Transverse colon (tissue), 4 donors: ENCODE measurements at regions not wholly inside any gene's neighbourhood (a gene's known extent, or its start where the extent isn't known, plus 50 kb on each side); places are given as distances from the start of the nearest gene placed in this dataset.

ENCODE experiments used
- DNase-seq: peaks from one replicate; pipeline ENCODE4 v3.0.0-alpha.2; 2019
- H3K27ac ChIP-seq, 4 donors: fragments of 200-600 bp; sonication (generic); 2 replicates each; pipeline ENCODE4 v1.5.1; 2016 to 2018; ENCODE audit warnings: inconsistent platforms in 4 of 4
- H3K27me3 ChIP-seq: fragments of 200-600 bp; sonication (generic); 2 replicates; pipeline ENCODE4 v1.5.1; 2017; ENCODE audit warnings: inconsistent platforms
- H3K36me3 ChIP-seq, 4 donors: fragments of 200-600 bp; sonication (generic); 2 replicates each; pipeline ENCODE4 v1.5.1; 2017 to 2019; ENCODE audit warnings: inconsistent platforms in 4 of 4
- H3K4me1 ChIP-seq, 4 donors: fragments of 200-600 bp; sonication (generic); 2 replicates each; pipeline ENCODE4 v1.5.1; 2017 to 2020; ENCODE audit warnings: inconsistent platforms in 4 of 4
- H3K4me3 ChIP-seq, 4 donors: fragments of 200-600 bp; sonication (generic); 1 replicate in 1 of 4; 2 replicates in 3 of 4; pipeline versions ENCODE4 v1.5.1 to v1.6.1; 2017 to 2019; ENCODE audit warnings: inconsistent platforms in 4 of 4
- H3K9me3 ChIP-seq, 2 donors: fragments of 200-600 bp; sonication (generic); 2 replicates each; pipeline ENCODE4 v1.5.1; 2017 to 2019; ENCODE audit warnings: inconsistent platforms in 2 of 2
- EP300 ChIP-seq: sonication (generic); formaldehyde crosslinking; IDR thresholded peaks from one replicate; pipeline ENCODE4 v1.6.1; 2017; ENCODE audit warnings: antibody characterized with exemption, low read depth
- POLR2A ChIP-seq: fragments of 450-650 bp; IDR thresholded peaks from one replicate; pipeline ENCODE4 v1.6.1; 2016; ENCODE audit warnings: antibody characterized with exemption, mild to moderate bottlenecking, moderate library complexity
- POLR2AphosphoS5 ChIP-seq, 3 donors: sonication (generic); formaldehyde crosslinking; IDR thresholded peaks; one replicate each; pipeline ENCODE4 v1.6.1; 2016; ENCODE audit warnings: antibody characterized with exemption in 3 of 3
- WGBS, 2 donors: methylation state at CpG; one replicate each; pipeline ENCODE4 v1.1.5; 2018; ENCODE audit warnings: low coverage in 1 of 2; 5-methylcytosine and 5-hydroxymethylcytosine counted together
- in situ Hi-C, 4 donors: fragments of 200-750 bp; cut with MboI; loops; one replicate each; pipeline versions ENCODE4 v1.15.0 to v1.15.1; 2017; ENCODE audit warnings: low sequenced_read_pairs in 3 of 4, low pct_ligation_motif_present in 1 of 4, low pct_unique_long_range_greater_than_20kb in 1 of 4
- intact Hi-C: fragments of 100-400 bp; cut with DNase I; formaldehyde crosslinking; loops from one replicate; pipeline ENCODE4 v1.15.1; 2023; ENCODE audit warnings: low total_unique reads
- TF ChIP-seq, protein P1 (sequence below), 5 experiments: fragments of 200-600 bp in 3 of 5; fragments of 450-650 bp in 2 of 5; sonication (generic) in 3 of 5; IDR thresholded peaks; 1 replicate in 2 of 5; 2 replicates in 3 of 5; pipeline ENCODE4 v1.5.1; 2016 to 2017; ENCODE audit warnings: antibody characterized with exemption in 5 of 5, inconsistent platforms in 3 of 5, mild to moderate bottlenecking in 2 of 5, moderate library complexity in 1 of 5

DNA sequence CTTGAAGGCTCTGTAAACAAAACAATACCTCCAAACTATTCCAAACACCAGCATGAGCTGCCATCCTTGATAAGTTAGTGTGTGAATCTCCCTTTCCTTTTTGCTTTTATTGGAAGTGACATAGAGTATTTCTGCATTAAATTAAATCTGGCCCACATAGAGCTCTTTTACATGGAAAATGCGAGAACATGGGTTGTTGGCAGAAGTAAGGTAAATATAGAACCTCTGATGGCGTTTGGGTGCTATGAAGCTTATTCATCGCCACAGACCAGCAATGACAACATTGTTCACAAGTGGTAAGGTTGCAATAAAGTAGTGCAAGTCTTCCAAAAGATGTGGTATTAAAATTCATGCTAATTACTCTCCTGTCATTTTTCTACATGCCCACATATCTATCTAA is 445.8 kb upstream of the JAG1 start:
- no peak overlapping the region for H3K4me3 ChIP-seq
- TF ChIP-seq EP300 (no peak), POLR2AphosphoS5 (IDR thresholded peaks at IDR 0.05) (no peak), POLR2A (no peak)
- TF ChIP-seq, protein P1, sequence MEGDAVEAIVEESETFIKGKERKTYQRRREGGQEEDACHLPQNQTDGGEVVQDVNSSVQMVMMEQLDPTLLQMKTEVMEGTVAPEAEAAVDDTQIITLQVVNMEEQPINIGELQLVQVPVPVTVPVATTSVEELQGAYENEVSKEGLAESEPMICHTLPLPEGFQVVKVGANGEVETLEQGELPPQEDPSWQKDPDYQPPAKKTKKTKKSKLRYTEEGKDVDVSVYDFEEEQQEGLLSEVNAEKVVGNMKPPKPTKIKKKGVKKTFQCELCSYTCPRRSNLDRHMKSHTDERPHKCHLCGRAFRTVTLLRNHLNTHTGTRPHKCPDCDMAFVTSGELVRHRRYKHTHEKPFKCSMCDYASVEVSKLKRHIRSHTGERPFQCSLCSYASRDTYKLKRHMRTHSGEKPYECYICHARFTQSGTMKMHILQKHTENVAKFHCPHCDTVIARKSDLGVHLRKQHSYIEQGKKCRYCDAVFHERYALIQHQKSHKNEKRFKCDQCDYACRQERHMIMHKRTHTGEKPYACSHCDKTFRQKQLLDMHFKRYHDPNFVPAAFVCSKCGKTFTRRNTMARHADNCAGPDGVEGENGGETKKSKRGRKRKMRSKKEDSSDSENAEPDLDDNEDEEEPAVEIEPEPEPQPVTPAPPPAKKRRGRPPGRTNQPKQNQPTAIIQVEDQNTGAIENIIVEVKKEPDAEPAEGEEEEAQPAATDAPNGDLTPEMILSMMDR (IDR thresholded peaks at IDR 0.05), result no peak
- WGBS, 2 donors, result 82 to 88% methylated on average over 3 of the region's 3 CpGs
- H3K4me1 ChIP-seq, result no peaks in the 10 kb centered on the region
- DNase-seq, result no peak
- in situ Hi-C loops (no loop called here), intact Hi-C loops (no loop called here)
- no peaks in the 10 kb centered on the region for H3K9me3 ChIP-seq
- no peak overlapping the region for H3K27ac ChIP-seq
- H3K36me3 ChIP-seq, result no peaks in the 10 kb centered on the region
- no peaks in the 10 kb centered on the region for H3K27me3 ChIP-seq

DNA sequence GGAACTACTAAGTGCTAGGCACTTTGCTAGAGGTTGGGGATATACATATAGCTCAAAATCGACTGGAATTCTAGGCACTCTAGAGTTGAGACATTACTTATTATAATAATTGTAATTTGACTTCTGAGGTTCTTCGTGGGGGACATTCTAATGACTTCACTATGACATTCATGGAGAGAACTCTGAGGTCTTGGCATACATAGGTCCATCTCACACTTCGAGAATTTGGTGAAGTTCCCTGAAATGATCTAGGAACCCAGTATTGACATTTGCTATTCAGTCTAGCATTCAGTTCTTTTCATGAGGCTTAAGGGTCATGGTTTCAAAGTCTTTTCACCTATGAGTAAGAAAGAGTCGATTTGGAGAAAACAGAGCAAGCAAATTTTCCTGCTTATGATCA is 446.6 kb upstream of the JAG1 start:
- Histone ChIP-seq H3K27me3 (no peaks in the 10 kb centered on the region), H3K4me3 (no peak overlapping the region), H3K27ac (no peak overlapping the region), H3K9me3 (no peaks in the 10 kb centered on the region), H3K4me1 (no peaks in the 10 kb centered on the region), H3K36me3 (no peaks in the 10 kb centered on the region)
- in situ Hi-C loops, result no loop called here
- TF ChIP-seq POLR2AphosphoS5 (IDR thresholded peaks at IDR 0.05), result no peak
- TF ChIP-seq POLR2A, result no peak
- intact Hi-C loops, result no loop called here
- no peak for DNase-seq
- WGBS, 2 donors, result 78 to 80% methylated on average over 2 to 4 of the region's 4 CpGs

DNA sequence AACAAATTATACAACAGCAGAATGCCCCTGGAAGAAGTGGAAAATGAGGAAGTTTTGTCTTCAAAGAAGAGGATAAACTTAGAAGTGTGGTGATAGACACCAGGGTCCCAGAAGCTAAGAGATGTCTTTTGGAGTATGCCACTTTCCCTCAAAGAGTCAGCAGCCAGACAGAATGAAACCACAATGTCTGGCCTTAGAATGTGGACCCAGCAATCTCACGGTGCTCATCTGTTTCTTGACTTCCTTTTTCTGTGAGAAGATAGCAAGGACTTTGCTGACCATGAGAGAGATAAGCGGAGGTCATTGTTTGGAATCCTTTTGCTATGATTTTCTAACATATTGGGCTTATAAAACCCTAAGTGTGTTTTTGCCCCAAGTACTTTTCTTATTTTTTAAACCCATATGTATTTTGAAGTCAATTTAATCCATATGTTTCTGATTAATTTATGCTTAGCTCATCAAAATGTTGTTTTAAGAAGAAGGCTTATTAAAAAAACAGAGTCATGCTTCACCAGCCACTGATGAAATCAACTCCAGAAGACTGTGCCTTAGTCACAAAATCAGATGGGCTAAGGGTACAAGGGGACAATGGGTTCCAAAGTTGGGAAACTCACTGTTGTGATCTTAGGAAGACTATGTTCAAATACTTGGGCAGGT is 451.2 kb upstream of the JAG1 start:
- no peak for TF ChIP-seq POLR2A
- TF ChIP-seq, protein P1 (IDR thresholded peaks at IDR 0.05), result no peak
- no peak for TF ChIP-seq POLR2AphosphoS5 (IDR thresholded peaks at IDR 0.05)
- no peak for TF ChIP-seq EP300
- H3K9me3 ChIP-seq, result no peaks in the 10 kb centered on the region
- H3K4me1 ChIP-seq, result no peaks in the 10 kb centered on the region
- no peak overlapping the region for H3K4me3 ChIP-seq
- no peaks in the 10 kb centered on the region for H3K27me3 ChIP-seq
- intact Hi-C loops, result no loop called here
- no peak for DNase-seq
- no peak overlapping the region for H3K27ac ChIP-seq
- H3K36me3 ChIP-seq, result no peaks in the 10 kb centered on the region
- 59 to 75% methylated on average over 1 to 2 of the region's 2 CpGs for WGBS, 2 donors
- in situ Hi-C loops, result loop anchor here in 1 of 4 donors (25.0 kb wide), 1 partner anchor 563 kb away; no protein-coding TSS in a partner anchor

DNA sequence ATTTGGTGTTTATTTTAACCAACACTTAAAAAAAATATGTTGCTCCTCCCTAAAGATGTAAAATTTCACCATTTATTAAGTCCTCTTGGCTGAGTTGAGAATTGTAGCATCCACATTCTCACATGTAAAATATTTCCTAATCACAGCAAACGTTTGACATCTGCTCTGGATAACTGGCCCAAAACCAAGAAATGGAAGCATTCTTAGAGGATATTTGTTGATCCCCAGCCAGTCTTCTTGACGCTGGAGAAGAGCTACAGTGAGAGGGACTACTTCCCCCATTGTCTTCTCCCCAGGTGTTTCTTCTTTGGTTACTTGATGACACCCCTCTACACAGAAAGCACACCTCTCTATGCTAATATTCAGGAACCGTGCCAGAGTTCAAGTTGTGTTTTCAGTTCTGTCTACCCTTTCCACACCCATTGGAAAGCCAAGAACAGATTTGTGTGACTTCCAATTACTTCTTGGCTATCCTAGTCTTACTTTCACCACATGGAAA is 454.5 kb upstream of the JAG1 start:
- Histone ChIP-seq H3K27ac (no peak overlapping the region), H3K4me3 (no peak overlapping the region), H3K9me3 (no peaks in the 10 kb centered on the region), H3K27me3 (no peaks in the 10 kb centered on the region), H3K36me3 (no peaks in the 10 kb centered on the region), H3K4me1 (no peaks in the 10 kb centered on the region)
- DNase-seq, result no peak
- in situ Hi-C loops (loop anchor here in 1 of 4 donors (25.0 kb wide), 1 partner anchor 566 kb away; no protein-coding TSS in a partner anchor), intact Hi-C loops (no loop called here)
- TF ChIP-seq EP300, result no peak
- TF ChIP-seq, protein P1 (IDR thresholded peaks at IDR 0.05), result no peak
- no peak for TF ChIP-seq POLR2AphosphoS5 (IDR thresholded peaks at IDR 0.05)
- TF ChIP-seq POLR2A, result no peak
- WGBS, 2 donors, result 61 to 71% methylated on average over 2 to 3 of the region's 3 CpGs
